Peyer's patch (tissue), 4 donors: ENCODE measurements at regions not wholly inside any gene's neighbourhood (a gene's known extent, or its start where the extent isn't known, plus 50 kb on each side); places are given as distances from the start of the nearest gene placed in this dataset.

ENCODE experiments used
- CTCF ChIP-seq, 6 experiments: fragments of 450-650 bp in 4 of 6; fragments of 200-600 bp in 2 of 6; sonication (generic) in 1 of 6; IDR thresholded peaks; one replicate each; pipeline ENCODE4 v1.5.1; 2017 to 2019; ENCODE audit warnings: antibody characterized with exemption in 6 of 6, mild to moderate bottlenecking in 3 of 6, moderate library complexity in 1 of 6
- POLR2A ChIP-seq, 2 donors: fragments of 450-650 bp; IDR thresholded peaks; one replicate each; pipeline ENCODE4 v1.5.1; 2017; ENCODE audit warnings: antibody characterized with exemption in 2 of 2, mild to moderate bottlenecking in 2 of 2, moderate library complexity in 2 of 2

- no peak for TF ChIP-seq POLR2A (IDR thresholded peaks at IDR 0.05)
- no peak for TF ChIP-seq CTCF (IDR thresholded peaks at IDR 0.05)
Measured at GRCh38 chr7:156438011-156438410, 202.6 kb upstream of the RNF32 start.
